ENCODE measurements at regions not wholly inside any gene's neighbourhood (a gene's known extent, or its start where the extent isn't known, plus 50 kb on each side); places are given as distances from the start of the nearest gene placed in this dataset.

DNA sequence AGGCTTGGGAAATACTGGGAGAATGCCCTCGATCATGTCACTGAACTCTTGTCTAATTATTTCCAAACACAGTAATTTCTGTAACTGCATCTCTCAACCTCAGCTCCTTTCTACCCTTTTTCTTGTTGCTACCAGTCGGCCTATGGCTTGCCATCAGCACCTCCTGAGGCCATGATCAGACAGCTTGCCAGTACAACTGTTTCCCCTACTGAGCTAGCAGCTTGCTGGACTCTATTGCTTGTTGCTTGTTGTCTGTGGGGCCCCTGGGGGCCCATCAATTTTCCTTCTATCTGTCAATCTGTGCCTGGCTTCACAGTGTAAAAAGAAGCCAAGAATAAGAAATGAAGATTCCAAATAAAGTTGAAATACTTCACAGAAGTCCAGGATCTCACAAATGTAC, 123.9 kb downstream of the OPN5 start:
- Mint-ChIP-seq H3K27ac (no peak overlapping the region), H3K4me1 (no peaks in the 10 kb centered on the region), H3K4me3 (no peak overlapping the region), H3K36me3 (no peaks in the 10 kb centered on the region), H3K9me3 (no peaks in the 10 kb centered on the region), H3K27me3 (no peaks in the 10 kb centered on the region)
- DNase-seq, result no peak
- CTCF ChIA-PET, result interaction anchor here (0.7 kb wide), 1 partner anchor 87 kb away, joined by 3 read pairs; no protein-coding TSS in a partner anchor

DNA sequence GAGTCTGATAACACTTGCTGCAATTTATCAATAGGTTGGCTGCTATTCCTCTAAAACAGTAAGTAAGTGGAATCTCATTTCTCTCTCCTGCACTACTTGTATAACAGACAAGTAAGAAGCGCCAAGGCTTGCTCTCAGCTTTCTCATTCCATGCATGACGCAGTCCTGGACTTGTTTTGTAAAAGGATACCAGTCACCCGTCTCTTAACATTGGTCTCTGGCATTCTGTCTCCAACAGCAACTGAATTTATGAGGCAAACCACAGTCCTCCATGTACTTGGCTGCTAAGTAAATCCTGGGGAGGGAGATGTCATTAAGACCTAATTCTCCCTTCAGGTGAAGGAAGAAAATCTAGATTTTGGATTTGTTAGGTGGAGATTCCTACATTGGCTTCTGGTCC, 115.4 kb downstream of the OPN5 start:
- no peaks in the 10 kb centered on the region for H3K4me1 Mint-ChIP-seq
- no peak overlapping the region for H3K27ac Mint-ChIP-seq
- DNase-seq, result no peak

GRCh38 chr6:47890326-47890875, 108.6 kb downstream of the OPN5 start:
- no peak overlapping the region for H3K4me3 Mint-ChIP-seq
- H3K27me3 Mint-ChIP-seq, result no peaks in the 10 kb centered on the region
- no peak for DNase-seq
- H3K9me3 Mint-ChIP-seq, result peaks cover 2% of the 10 kb centered on the region
- CTCF ChIA-PET, result no interaction called here
- H3K4me1 Mint-ChIP-seq, result no peaks in the 10 kb centered on the region
- H3K27ac Mint-ChIP-seq, result no peak overlapping the region
- H3K36me3 Mint-ChIP-seq, result no peaks in the 10 kb centered on the region

More for the DNA sequence above, 115.4 kb downstream of the OPN5 start:
- CTCF ChIA-PET, result no interaction called here
- H3K36me3 Mint-ChIP-seq, result no peaks in the 10 kb centered on the region
- no peak overlapping the region for H3K4me3 Mint-ChIP-seq
- H3K27me3 Mint-ChIP-seq, result no peaks in the 10 kb centered on the region
- no peaks in the 10 kb centered on the region for H3K9me3 Mint-ChIP-seq

DNA sequence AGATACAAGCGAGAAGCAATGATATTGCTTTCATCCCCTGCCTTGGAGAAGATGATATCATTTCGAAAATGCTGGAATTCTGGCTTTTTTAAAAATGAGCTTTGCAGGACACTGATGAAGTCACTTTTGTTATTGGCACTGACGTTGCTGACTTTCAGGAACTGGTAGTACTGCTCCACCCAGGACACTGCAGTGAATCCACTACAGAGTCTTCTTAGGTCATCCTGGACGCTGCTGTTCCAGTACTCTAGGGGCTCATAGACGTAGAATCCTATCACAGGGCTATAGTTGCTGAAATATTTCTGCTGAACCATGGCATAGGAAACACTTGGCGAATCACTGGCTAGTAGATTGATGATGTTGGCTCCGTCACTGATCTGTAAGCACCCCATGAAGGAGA, 97.2 kb downstream of the OPN5 start:
- DNase-seq, result no peak
- no peaks in the 10 kb centered on the region for H3K36me3 Mint-ChIP-seq
- no peaks in the 10 kb centered on the region for H3K9me3 Mint-ChIP-seq
- CTCF ChIA-PET, result no interaction called here
- H3K27me3 Mint-ChIP-seq, result no peaks in the 10 kb centered on the region
- no peak overlapping the region for H3K27ac Mint-ChIP-seq
- H3K4me3 Mint-ChIP-seq, result no peak overlapping the region
- H3K4me1 Mint-ChIP-seq, result no peaks in the 10 kb centered on the region

All from activated naive CD4-positive, alpha-beta T cell treated with anti-CD3 and anti-CD28 coated beads, Interleukin-2, amount 10 ng/mL, durations not matched to agents 7 days and 5 days (primary cell).